ENCODE measurements at regions not wholly inside any gene's neighbourhood (a gene's known extent, or its start where the extent isn't known, plus 50 kb on each side); places are given as distances from the start of the nearest gene placed in this dataset.

DNA sequence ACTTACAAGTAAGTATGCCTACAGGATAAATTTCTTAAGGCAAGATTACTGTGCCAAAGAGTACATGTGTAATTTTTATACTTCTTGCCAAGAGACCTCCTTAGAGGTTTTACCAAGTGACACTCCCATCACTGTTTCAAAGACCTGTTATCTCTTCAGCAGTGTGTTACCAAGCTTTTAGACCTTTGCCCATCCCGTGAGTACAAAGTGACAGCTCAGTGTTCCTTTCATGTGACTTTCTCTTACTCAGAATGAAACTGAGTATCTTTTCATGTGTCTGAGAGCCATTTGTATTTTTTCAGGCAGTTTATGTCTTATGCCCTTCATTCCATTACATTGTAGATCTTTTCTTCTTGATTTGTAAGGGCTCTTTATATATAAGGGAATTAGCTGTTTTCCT, 287.5 kb upstream of the SALL3 start:
- DNase-seq = no peak

DNA sequence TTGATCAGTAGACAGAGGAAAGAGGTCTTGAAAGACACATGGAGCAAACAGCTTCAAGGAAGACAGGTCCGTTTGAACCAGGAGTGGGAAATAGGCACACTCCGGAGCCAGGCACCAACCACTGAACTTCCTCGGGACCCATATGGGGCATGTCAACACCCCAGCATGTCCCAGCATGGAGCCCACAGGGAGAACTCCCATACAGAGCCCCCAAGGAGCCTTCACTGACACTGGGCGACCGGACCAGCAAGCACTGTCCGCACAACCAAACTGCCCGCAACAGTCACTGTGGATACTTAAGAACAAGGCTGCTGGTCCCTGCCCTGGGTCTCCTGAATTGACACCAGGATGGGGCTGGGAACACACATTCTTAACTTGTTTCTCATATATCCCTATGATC, 286.2 kb upstream of the SALL3 start:
- DNase-seq = no peak

DNA sequence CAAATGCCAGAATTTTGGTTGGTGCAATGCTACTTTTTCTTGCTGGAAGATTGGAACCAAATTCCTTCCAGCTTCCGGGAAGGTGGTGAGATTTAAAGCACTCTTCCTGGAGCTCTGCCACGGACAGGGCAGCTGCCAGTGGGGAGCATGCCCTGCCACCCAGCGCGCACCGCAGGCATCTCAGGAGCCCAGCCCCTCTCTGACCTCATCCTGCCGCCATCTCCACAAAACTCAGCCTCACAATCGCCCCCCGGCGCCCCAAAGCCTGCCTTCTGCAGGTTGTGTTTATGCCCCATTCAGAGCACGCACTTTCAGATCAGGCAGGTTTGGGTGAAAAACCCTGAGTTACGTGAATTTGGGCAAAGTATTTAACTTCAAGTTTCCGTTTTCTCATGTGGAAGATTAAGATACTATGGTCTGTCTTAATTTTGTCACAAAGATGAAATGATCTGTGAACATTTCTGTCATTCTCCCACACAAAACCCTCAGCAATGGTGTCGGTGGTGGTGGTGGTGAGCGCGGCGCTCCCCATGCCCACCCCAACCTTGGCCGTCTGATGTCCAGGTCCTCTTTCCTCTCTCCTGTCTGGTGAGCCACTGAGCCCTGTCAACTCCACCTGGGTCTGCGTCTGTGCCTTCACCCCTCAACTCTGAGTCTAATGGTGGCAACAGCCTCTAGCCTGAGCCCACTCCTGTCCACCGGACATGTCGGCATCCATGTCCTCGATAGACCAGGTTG, 282.8 kb upstream of the SALL3 start:
- no peak for DNase-seq

DNA sequence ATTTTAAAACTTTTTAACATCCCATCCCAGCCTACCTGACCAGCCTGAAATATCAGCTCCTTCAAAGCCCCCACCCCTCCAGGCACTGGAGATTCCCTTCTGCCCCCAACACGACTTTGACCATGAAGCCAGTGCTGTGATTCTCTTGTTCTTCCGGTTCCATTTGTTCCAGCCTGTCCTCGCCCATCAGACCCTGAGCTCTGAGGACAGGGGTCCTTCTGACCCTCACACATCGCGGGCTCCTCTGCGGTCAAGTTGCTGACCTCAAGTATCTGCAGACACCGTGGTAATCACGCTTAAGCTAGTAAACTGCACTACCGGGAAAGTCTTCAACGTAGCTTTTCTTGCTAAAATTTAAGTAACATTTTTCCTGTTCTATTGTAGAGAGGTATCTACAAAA, 282.2 kb upstream of the SALL3 start:
- DNase-seq = no peak

DNA sequence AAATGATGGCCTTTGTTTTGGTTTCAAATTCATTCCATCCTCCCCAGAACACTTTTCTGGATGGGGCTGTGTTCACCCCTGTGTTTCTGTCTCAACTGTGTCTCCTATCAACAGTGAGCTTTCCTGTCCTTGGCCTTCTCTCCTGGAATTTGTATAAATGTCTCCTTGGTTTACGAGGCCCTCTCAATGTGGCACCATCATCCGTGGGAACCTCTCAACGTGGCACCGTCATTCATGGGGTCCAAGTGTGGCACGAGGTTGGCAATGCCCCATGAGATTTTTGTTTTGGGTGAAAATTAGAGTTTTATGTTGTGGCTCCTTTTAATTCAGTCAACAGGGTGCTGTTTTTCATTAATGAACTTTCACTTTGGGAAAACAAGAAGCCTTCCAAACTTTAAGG, 280.7 kb upstream of the SALL3 start:
- no peak for DNase-seq

DNA sequence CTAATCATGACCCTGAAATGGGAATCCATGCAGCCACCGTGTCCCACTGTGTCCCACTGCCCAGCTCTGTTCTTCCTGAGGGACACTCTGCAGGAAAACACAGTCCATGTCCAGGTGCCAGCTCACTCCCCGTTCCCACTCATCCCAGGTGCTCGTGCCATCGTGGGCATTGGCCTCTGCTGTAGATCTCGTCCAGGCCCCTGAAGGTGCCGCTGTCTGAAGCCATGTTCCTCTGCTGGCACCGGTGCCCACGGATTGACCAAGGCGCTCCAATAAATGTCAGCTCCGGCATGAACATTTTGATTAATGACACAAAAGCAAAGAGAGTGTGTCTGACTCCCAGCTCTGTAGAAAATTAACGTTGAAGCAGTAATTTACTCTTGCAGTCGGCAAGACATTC, 280.1 kb upstream of the SALL3 start:
- no peak for DNase-seq

DNA sequence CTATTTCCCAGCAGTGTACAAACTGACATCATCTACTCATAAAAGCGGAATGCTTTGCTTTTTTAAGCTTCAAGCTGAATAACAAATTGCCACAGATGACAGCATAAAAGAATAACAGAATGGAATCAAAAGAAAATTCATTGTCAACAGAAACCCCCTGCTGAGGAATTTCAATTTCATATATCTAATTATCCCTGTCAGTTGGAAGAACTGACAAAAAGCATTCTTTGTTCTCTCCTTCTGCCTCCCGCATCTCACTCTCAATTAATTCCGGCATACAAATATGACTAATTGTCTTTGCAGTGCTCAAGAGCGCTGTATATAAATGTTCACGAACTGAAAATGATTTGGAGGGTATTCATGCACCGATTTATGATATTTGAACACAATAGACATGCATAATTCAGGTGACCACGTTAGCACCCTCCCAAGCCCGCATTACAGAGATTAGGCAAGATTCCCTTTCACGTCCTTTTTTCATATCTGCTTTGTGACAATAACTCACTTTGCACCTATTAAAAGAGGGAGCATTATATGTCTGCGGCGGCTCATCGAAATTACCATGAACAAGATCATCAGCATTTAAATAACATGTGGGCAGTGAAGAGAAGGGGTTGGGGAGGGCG, 277.7 kb upstream of the SALL3 start:
- DNase-seq = no peak

DNA sequence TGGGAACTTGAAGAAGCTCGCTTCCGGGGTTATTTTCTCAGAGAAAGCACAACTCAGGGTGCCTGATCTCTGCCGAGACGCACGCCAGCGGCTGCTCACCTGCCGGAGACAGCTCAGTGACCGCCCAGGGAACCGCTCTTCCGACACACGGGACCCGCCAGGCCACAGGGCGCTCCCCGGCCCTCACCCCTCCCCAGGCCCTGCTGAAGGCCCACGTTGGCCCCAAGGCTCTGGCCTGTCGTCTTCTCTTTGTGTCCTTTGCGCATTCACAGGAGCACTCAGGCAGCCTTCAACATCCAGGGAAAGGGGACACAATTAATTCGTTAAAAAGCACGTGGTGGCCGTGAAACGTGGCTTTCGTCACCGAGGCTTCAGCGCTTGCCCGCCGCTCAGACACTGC, 276.3 kb upstream of the SALL3 start:
- no peak for DNase-seq

DNA sequence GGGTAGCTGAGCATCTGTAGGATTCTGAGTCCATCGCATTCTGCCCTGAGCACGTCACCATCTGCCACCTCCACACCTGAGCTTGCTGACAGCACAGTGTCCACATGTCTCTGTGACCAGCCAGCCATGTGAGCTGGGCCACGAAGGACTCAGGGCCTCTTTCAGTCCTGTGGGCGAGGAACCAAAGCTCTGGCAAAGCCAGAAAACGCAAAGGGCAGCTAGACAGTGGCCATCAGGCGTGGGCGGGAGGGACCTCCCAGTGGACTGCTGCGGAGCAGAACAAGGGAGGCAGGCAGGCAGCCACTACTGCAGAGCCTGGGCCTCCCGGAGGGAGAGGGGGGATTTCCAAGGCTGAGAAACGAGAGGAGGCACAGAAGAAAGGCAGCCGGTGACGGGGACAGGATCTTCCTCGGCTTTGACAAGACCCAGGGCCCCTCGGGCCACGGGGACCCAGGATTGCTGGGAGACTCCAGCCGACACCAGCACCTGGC, 274.6 kb upstream of the SALL3 start:
- no peak for DNase-seq

DNA sequence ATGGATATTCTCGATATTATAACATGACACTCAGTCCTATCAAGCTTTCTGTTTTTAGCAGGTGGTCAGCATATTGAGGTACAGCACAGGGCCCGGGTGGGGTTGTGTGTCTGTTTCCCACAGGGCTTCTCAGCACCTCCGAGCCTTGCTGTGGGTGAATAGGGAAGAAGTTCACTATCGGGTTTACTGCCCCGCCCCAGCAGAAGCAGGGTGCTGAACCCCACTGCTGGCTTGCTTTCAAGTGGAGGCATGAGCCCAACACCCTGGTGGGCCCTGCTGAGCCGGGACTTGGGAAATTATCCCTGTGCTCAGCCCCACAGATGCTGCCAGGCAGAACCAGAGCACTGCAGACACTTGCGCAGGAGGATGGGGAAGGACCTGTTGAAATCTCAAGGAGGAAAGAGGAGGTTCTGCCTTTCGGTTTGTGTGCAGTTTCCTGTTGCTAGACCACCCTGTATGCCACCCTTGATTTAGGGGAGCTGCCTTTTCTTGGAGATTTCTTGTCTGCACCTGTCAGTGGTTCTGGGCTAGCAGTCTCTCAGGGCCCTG, 270.3 kb upstream of the SALL3 start:
- DNase-seq = no peak

DNA sequence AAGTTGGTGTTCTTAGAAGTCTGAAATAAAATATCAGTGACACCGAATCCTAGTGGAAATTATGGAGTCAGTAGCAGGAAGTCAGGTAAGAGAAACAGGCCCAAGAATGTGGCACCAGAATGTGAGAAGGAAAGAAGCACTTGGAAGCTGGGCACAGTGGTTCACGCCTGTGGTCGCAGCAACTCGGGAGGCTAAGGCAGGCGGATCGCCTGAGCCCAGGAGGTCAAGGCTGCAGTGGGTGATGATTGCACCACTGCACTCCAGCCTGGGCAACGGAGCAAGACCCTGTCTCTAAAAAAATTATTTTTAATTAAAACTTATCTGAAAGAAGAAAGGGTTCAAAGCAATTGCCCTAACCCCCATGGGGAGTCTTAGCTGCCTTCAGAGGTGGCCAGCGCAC, 268.3 kb upstream of the SALL3 start:
- DNase-seq = no peak

DNA sequence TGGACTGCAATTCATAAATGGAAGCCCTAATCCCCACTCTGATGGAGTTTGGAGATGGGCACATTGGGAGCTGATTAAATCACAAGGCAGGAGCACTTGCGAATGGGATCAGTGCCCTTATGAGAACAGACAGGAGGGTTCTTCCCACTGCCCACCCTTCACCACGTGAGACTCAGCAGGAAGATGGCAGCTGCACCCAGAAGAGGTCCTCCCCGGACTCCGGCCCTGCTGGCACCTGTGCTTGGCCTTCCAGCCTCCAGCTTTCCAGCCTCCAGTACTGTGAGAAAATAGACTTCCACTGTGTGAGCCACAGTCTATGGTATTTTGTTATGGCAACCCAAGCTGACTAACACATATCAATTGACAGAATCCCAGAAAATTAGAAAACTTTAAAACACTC, 267.6 kb upstream of the SALL3 start:
- DNase-seq = no peak

DNA sequence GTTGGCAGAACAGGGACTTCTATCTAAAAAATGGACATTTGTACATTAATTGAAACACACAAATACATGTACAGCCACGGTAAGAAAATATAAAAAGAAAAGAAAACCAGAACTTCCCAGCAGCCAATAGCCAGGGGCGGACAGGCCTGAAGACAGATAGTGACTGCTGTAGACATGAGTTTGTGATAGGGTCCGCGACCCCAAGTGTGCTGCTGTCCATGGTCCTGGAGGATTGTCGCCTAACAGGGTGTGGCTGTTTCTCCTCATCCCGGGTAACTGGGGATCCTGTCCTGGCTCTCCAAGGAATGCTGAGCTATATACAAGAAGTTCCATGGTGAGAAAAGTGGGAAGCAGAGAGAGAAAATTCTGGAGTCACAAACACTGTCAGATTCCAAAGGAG, 266.5 kb upstream of the SALL3 start:
- no peak for DNase-seq

DNA sequence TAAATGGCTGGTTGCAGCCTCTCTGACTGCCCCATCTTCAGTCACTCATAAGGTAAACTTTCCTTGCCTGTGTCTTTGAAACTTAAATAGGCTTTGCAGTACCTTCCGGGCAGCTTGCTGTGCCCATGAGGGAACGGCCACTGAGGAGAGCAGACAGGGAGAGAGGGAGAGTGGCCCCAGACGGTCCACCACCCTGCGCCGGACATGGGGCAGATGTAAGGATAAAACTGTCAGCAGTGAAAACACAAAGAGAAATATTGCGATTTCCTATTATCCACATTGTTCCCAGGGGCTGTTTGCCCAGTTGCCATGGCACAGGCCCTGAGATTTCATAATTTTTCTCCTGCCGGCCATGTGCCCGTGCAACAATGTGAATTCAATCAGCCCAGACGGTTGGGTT, 265.9 kb upstream of the SALL3 start:
- DNase-seq = no peak

DNA sequence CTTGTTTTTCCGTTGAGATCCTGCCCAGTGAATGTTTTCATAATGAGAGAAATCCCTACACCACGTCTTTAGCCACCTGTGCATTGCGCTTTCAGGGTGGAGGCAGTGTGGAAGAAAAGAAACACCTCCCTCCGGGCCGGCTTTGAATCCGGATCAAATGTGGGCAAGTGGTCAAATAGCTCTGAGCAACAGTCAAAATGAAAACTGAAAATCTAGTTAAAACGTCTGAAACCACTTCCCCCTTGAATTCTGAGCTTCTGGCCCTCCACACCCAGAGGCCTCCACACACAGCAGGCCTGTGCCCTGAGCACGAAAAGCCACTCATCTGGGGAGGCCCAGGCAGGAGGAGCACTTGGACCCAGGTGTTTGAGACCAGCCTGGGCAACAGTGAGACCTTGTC, 263.6 kb upstream of the SALL3 start:
- DNase-seq = no peak

DNA sequence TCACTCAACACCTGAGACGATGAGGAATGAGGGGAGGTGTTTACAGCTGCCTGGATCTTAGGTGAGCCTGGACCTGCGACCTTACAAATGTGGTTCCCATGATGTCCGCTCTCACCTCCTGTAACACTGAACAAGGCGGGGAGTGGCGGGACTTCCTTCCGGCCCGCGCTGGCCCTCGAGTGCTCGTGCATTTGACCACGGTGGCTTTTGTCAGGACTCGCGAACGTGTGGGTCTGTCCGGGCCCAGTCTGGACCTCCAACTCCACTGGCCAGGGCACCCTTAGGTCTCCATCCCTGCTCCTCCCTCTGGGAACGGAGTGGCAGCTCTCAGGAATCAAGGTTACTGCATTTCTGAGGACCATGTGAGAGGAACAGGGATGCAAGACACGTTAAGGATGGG, 263.0 kb upstream of the SALL3 start:
- DNase-seq = no peak

DNA sequence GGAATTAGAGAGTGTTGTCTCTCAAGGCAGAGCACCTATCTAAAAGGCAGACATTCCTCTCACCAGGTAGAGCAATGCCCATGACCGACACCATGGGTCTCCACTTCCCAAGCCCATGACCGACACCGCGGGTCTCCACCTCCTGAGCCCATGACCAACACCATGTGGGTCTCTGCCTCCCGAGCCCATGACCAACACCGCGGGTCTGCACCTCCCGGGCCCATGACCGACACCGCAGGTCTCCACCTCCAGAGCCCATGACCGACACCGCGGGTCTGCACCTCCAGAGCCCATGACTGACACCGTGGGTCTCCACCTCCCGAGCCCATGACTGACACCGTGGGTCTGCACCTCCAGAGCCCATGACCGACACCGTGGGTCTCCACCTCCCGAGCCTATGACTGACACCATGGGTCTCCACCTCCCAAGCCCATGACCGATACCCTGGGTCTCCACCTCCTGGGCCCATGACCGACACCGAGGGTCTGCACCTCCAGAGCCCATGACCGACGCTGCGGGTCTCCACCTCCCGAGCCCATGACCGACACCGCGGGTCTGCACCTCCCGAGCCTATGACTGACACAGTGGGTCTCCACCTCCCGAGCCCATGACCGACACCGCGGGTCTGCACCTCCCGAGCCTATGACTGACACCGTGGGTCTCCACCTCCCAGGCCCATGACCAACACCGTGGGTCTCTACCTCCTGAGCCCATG, 262.4 kb upstream of the SALL3 start:
- no peak for DNase-seq

DNA sequence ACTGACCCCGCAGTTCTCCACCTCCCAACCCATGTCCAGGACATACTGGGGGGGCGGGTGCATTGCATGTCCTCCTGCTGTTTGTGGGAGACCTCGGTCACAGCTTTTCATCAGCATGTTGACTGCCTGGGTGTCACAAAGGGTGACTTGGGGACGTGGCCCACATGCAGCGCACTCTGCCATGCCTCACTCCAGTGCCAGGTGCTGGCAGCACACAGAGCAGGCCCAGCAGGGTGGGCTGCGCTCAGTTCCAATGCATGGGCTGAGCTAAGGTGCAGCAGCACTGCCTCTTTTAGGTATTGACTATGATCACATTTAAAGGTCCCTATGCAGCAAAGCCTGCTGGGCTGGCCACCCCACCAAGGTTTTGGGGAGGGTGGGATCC, 261.9 kb upstream of the SALL3 start:
- no peak for DNase-seq

DNA sequence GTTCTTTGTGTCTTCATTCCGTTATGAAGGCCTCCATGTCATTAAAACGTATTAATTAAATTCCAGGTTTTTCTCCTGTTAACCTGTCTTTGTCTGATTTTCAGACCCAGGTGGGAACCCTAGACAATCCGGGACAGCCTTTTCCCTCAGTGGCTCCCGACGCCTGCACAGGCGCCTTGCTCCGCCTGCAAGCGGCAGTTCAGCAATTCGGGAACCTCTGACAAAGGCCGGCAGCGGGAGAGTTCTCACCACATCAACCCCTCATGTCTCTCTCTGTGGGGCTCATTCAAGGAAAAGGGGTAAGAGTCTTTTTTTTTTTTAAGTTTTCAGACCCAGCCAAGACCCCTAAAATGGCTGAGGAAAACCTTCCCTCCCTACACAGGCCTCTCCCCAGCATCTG, 259.8 kb upstream of the SALL3 start:
- DNase-seq = no peak

DNA sequence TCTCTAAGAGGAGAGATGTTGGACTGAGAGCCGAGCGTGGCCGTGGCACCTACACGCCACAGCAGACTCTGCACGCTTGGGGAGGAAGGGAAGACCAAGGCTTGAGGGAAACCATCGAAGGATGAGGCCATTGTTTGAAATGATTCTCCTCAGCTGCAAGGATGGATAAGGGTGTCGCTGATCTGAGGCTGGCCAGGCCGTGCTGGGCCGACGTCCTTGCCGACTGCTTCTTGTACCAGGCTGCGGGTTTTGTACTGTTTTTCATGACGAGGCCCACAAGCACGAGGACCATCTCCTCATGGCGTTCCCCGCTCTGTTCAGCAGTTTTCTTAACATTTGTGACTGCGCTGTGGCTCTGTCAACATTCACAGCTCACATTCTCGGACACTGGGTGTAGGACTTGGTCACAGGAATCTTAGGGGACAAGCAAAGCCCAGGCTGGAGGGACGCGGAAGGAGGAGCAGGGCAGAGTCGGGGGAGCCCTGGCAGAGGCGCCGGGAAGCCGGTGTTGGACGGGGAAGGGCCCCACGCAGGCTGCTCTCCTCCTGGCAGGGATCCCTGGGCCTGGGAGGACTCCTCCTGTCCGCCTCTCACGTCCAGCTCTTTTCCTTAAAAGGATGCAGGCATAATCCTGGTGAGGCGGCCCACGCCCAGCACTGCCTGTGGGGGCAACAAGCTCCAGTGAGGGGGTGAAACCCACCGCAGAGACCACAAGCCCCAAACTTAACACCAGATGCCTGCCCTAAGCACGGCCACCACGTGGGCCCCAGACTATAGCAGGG, 259.0 kb upstream of the SALL3 start:
- no peak for DNase-seq

DNA sequence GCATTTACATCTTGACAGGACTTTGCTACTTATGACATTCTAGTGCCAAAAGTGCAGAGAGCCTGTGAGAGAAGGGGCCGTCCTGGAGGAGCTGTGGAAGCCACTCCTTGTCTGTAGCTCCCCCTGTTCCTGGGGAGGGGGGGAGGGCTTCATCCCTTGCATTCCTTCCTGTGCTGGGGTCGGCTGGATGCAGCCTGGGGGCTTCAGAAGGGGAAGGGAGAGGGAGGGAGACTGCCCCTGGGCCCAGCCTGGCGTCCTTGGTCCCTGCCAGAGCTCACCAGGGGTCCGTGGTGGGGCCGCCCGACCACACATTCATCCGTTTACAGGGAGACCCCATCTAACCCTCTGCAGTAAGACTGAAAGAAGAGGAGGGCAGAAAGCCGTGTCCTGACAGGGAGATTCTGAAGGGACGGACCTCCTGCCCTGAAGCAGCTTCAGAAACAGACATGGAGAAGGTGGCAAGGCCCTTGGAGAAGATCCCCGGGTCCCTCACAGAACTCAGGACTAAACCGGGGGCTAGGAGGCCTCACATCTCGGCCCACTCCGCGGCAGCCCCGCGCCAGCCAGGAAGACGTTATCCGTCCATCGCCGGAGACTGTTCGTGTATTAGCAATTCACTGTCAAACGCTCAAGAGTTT, 258.3 kb upstream of the SALL3 start:
- no peak for DNase-seq

DNA sequence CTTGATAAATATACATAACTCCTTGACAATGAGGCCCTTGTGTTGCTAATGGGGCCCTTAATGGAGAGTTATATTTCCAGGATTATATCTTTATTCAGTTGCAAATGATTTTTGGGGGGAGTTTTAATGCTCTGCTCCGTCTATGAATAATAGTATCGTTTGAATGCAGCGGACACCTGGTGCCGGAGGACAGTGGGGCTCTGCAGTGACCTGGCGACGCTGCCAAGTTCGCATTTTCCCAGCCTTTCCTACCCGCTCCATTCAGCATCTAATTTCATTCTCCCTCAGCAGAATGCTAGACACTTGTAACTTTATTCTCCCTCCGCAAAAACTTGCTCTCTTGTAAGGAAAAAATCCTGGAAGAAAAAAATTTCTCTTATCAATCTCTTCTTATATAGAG, 257.6 kb upstream of the SALL3 start:
- DNase-seq = no peak

DNA sequence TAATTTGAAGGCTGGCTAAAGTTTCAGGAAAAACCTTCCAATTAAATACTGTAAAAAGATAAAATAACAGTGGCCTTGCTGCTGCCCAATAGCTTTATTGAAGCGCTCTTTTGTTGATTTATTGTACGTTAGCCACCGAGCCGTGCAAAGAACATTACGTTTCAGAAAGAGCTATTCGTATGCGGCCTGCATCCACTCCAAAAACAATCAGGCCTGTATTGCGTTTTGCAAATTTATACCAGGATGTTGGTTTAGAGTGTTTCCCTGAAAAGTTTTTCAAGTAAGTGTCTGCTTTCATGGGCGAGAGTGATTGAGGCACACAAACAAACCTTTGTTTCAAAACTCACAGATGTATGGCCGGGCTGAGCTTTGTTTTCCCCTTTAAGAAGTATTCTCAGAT, 257.2 kb upstream of the SALL3 start:
- DNase-seq = no peak
